H1 (cell line): ENCODE measurements at regions not wholly inside any gene's neighbourhood (a gene's known extent, or its start where the extent isn't known, plus 50 kb on each side); places are given as distances from the start of the nearest gene placed in this dataset.

Experiments used
- CTCF ChIA-PET: fragments of 300-600 bp; sonication (Branson Sonifier 250); formaldehyde crosslinking; loops from one replicate; lab custom pipeline; 2021; ENCODE audit not compliant: partially characterized antibody; lab: Charles Lee
- POLR2A ChIA-PET: fragments of 300-600 bp; sonication (Branson Sonifier 250); formaldehyde crosslinking; loops from one replicate; lab custom pipeline; 2021; ENCODE audit warnings: inconsistent platforms; ENCODE audit not compliant: partially characterized antibody; lab: Charles Lee
- DNase-seq, 2 experiments: peaks; one replicate each; pipeline versions ENCODE4 v3.0.0 to v3.0.0-alpha.2; 2010 to 2022; ENCODE audit warnings: low spot score in 2 of 2, low read depth in 1 of 2, mixed read lengths in 1 of 2
- FAIRE-seq: peaks from 2 replicates; lab custom pipeline; 2011; peaks lifted over from hg19 to GRCh38; lab: Jason Lieb, UNC
- H2AFZ ChIP-seq: 2 replicates; pipeline ENCODE4 v1.8.1; 2012; ENCODE audit warnings: low read length, inconsistent platforms
- H2AK5ac ChIP-seq: 2 replicates; pipeline ENCODE4 v1.6.1; 2013; ENCODE audit warnings: low read depth, low read length
- H2BK120ac ChIP-seq: replicated peaks from 2 replicates; pipeline ENCODE3; 2013; ENCODE audit warnings: low read depth, low read length, inconsistent platforms
- H2BK12ac ChIP-seq: 2 replicates; pipeline ENCODE4 v1.6.1; 2013; ENCODE audit warnings: low read depth, low read length
- H2BK15ac ChIP-seq: 2 replicates; pipeline ENCODE4 v1.6.1; 2013; ENCODE audit warnings: low read length
- H2BK20ac ChIP-seq: 2 replicates; pipeline ENCODE4 v1.6.1; 2013; ENCODE audit warnings: low read length
- H2BK5ac ChIP-seq: 2 replicates; pipeline ENCODE4 v1.6.1; 2013; ENCODE audit warnings: low read depth, low read length
- H3K14ac ChIP-seq: 2 replicates; pipeline ENCODE4 v1.6.1; 2013; ENCODE audit warnings: inconsistent platforms; ENCODE audit not compliant: insufficient read length
- H3K18ac ChIP-seq: 2 replicates; pipeline ENCODE4 v1.6.1; 2013; ENCODE audit warnings: low read length; ENCODE audit errors: extremely low read depth
- H3K23ac ChIP-seq: 2 replicates; pipeline ENCODE4 v1.6.1; 2013; ENCODE audit warnings: inconsistent platforms; ENCODE audit not compliant: insufficient read length
- H3K23me2 ChIP-seq: 2 replicates; pipeline ENCODE4 v1.6.1; 2013; ENCODE audit warnings: low read depth, low read length
- H3K27ac ChIP-seq: 2 replicates; pipeline ENCODE4 v1.6.1; 2011; ENCODE audit warnings: low read depth, low read length, inconsistent platforms
- H3K27me3 ChIP-seq, 4 experiments: replicated peaks in 1 of 4; 1 replicate in 1 of 4; 2 replicates in 3 of 4; pipeline versions ENCODE4 v1.6.1 to v1.8.1; 2011 to 2013; ENCODE audit warnings: low read length in 3 of 4, mild to moderate bottlenecking in 3 of 4, inconsistent platforms in 2 of 4, mixed read lengths in 2 of 4, moderate library complexity in 1 of 4; ENCODE audit not compliant: control insufficient read depth in 3 of 4, insufficient read depth in 3 of 4; ENCODE audit errors: extremely low read depth in 1 of 4
- H3K36me3 ChIP-seq, 4 experiments: 2 replicates each; pipeline versions ENCODE4 v1.6.1 to v1.8.1; 2011 to 2013; ENCODE audit warnings: mild to moderate bottlenecking in 4 of 4, low read length in 3 of 4, moderate library complexity in 2 of 4, control low read depth in 1 of 4, inconsistent platforms in 1 of 4; ENCODE audit not compliant: insufficient read depth in 4 of 4, control insufficient read depth in 2 of 4
- H3K4ac ChIP-seq: replicated peaks from 2 replicates; pipeline ENCODE3; 2013; ENCODE audit warnings: low read length, low read depth, mixed read lengths, inconsistent platforms; ENCODE audit not compliant: insufficient read length
- H3K4me1 ChIP-seq, 4 experiments: replicated peaks in 1 of 4; 1 replicate in 1 of 4; 2 replicates in 3 of 4; pipeline versions ENCODE4 v1.6.1 to v1.8.1; 2011 to 2013; ENCODE audit warnings: low read length in 3 of 4, inconsistent platforms in 2 of 4, mixed read lengths in 1 of 4; ENCODE audit not compliant: insufficient read depth in 4 of 4, control insufficient read depth in 3 of 4
- H3K4me2 ChIP-seq, 2 experiments: 2 replicates each; pipeline versions ENCODE4 v1.6.1 to v1.8.1; 2011 to 2013; ENCODE audit warnings: low read depth in 2 of 2, low read length in 2 of 2, control low read depth in 1 of 2, inconsistent platforms in 1 of 2, mild to moderate bottlenecking in 1 of 2; ENCODE audit not compliant: insufficient read depth in 1 of 2
- H3K4me3 ChIP-seq, 4 experiments: fragments of 200-600, 300-600 bp in 1 of 4; sonication (generic), shearing (Covaris generic), sonication (Bioruptor Twin) in 1 of 4; 2 replicates each; pipeline versions ENCODE4 v1.5.1 to v1.8.1; 2011 to 2016; ENCODE audit warnings: low read length in 4 of 4, low read depth in 3 of 4, control low read depth in 2 of 4, inconsistent platforms in 2 of 4, mild to moderate bottlenecking in 2 of 4, mixed read lengths in 1 of 4, moderate library complexity in 1 of 4; ENCODE audit not compliant: insufficient read depth in 2 of 4; ENCODE audit errors: extremely low read depth in 1 of 4
- H3K56ac ChIP-seq: replicated peaks from 2 replicates; pipeline ENCODE3; 2013; ENCODE audit warnings: low read depth, mild to moderate bottlenecking, mixed read lengths, low read length, inconsistent platforms; ENCODE audit not compliant: insufficient read length
- H3K79me1 ChIP-seq: 2 replicates; pipeline ENCODE4 v1.6.1; 2013; ENCODE audit warnings: low read depth, low read length, control low read depth
- H3K79me2 ChIP-seq, 2 experiments: 2 replicates each; pipeline versions ENCODE4 v1.6.1 to v1.8.1; 2012 to 2013; ENCODE audit warnings: low read length in 2 of 2, mild to moderate bottlenecking in 2 of 2, inconsistent platforms in 1 of 2; ENCODE audit not compliant: insufficient read depth in 2 of 2, control insufficient read depth in 1 of 2
- H3K9ac ChIP-seq, 4 experiments: replicated peaks in 1 of 4; 1 replicate in 1 of 4; 2 replicates in 3 of 4; pipeline versions ENCODE4 v1.6.1 to v1.8.1; 2011 to 2013; ENCODE audit warnings: low read depth in 3 of 4, low read length in 3 of 4, control low read depth in 2 of 4, mild to moderate bottlenecking in 2 of 4, moderate library complexity in 2 of 4, inconsistent platforms in 1 of 4; ENCODE audit errors: extremely low read depth in 1 of 4
- H3K9me3 ChIP-seq, 2 experiments: 2 replicates each; pipeline versions ENCODE4 v1.6.1 to v1.8.1; 2012 to 2013; ENCODE audit warnings: mild to moderate bottlenecking in 2 of 2, moderate library complexity in 2 of 2, control low read depth in 1 of 2, inconsistent platforms in 1 of 2, low read depth in 1 of 2, low read length in 1 of 2, mixed read lengths in 1 of 2; ENCODE audit not compliant: insufficient read depth in 2 of 2
- H4K20me1 ChIP-seq, 2 experiments: replicated peaks in 1 of 2; 2 replicates each; pipeline versions ENCODE3 to v1.8.1; 2011 to 2013; ENCODE audit warnings: inconsistent platforms in 2 of 2, low read length in 2 of 2, mild to moderate bottlenecking in 1 of 2; ENCODE audit not compliant: insufficient read depth in 2 of 2, control insufficient read depth in 1 of 2
- H4K5ac ChIP-seq: 2 replicates; pipeline ENCODE4 v1.6.1; 2013; ENCODE audit warnings: low read length, low read depth, mixed read lengths, inconsistent platforms; ENCODE audit not compliant: insufficient read length
- H4K8ac ChIP-seq: 2 replicates; pipeline ENCODE4 v1.8.0; 2013; ENCODE audit warnings: mild to moderate bottlenecking, moderate library complexity, low read length, inconsistent platforms; ENCODE audit not compliant: insufficient read depth; ENCODE audit errors: extremely low read depth
- H4K91ac ChIP-seq: replicated peaks from 2 replicates; pipeline ENCODE3; 2013; ENCODE audit warnings: low read length, mixed read lengths, inconsistent platforms; ENCODE audit not compliant: insufficient read length
- NRF1 ChIP-seq: IDR thresholded peaks from 2 replicates; pipeline ENCODE4 v1.6.1; 2011; ENCODE audit warnings: mild to moderate bottlenecking, low read depth, low read length, improper control_type of control experiment
- RNF2 ChIP-seq: fragments of 200-900, 300-1000 bp; sonication (generic); IDR thresholded peaks from 2 replicates; pipeline ENCODE4 v1.7.1; 2016; ENCODE audit warnings: borderline replicate concordance, low read depth, mild to moderate bottlenecking, antibody characterized with exemption, low read length; ENCODE audit not compliant: poor library complexity, severe bottlenecking; ENCODE audit errors: missing control alignments
- WGBS, 2 experiments: shearing (Covaris generic) in 1 of 2; methylation state at CpG; one replicate each; pipeline versions ENCODE4 v1.1.6 to v1.1.7; 2013 to 2015; ENCODE audit warnings: low lambda C conversion rate in 2 of 2, mixed read lengths in 2 of 2, inconsistent platforms in 1 of 2, low coverage in 1 of 2, missing lambda C conversion rate in 1 of 2; ENCODE audit not compliant: insufficient replicate concordance in 2 of 2, insufficient coverage in 1 of 2, insufficient read length in 1 of 2; ENCODE audit errors: extremely low coverage in 1 of 2, missing lambda C conversion rate in 1 of 2; 5-methylcytosine and 5-hydroxymethylcytosine counted together

GRCh38 chr11:119903389-119903788, 174.4 kb upstream of the NECTIN1 start:
- FAIRE-seq, result no peak
- POLR2A ChIA-PET, result interaction anchor here (0.9 kb wide), 1 partner anchor 15 kb away, joined by 3 read pairs; no protein-coding TSS in a partner anchor
- no peak for TF ChIP-seq NRF1
- no peak for TF ChIP-seq RNF2

More at GRCh38 chr11:119903389-119903788, 174.4 kb upstream of the NECTIN1 start:
- H2BK120ac ChIP-seq, result no peak overlapping the region
- no peak overlapping the region for H4K8ac ChIP-seq
- H3K27me3 ChIP-seq, result 0 out of 7 replicates have a peak, but pooled peaks cover 0 to 2% (median 0%) of the 10 kb centered on the region in 4 experiments
- H2BK20ac ChIP-seq, result no peak overlapping the region
- no peak overlapping the region for H3K14ac ChIP-seq
- H3K4ac ChIP-seq, result no peak overlapping the region
- no peak overlapping the region for H2AFZ ChIP-seq
- H3K27ac ChIP-seq, result no peak overlapping the region
- DNase-seq, result no peak
- H3K4me1 ChIP-seq, result peaks cover 0 to 13% (median 6%) of the 10 kb centered on the region in 4 experiments; a peak in 6 of 7 replicates
- no peak overlapping the region for H3K18ac ChIP-seq
- H4K20me1 ChIP-seq, result no peaks in the 10 kb centered on the region
- 81% methylated on average over 5 of the region's 5 CpGs; no CpG with 5 or more reads in 1 of the 2 experiments for WGBS, 2 experiments
- no peak overlapping the region for H4K5ac ChIP-seq
- no peak overlapping the region for H2BK15ac ChIP-seq
- no peak overlapping the region for H2BK12ac ChIP-seq
- H3K36me3 ChIP-seq, result no peaks in the 10 kb centered on the region
- CTCF ChIA-PET, result interaction anchor here (1.0 to 1.6 kb wide), 3 partner anchors 14 to 205 kb away, joined by 3 to 5 read pairs (median 4); no protein-coding TSS in a partner anchor
- no peak overlapping the region for H3K4me2 ChIP-seq
- H2BK5ac ChIP-seq, result no peak overlapping the region
- H3K79me1 ChIP-seq, result no peaks in the 10 kb centered on the region
- H3K9me3 ChIP-seq, result no peaks in the 10 kb centered on the region
- H3K56ac ChIP-seq, result no peak overlapping the region
- H3K9ac ChIP-seq, result no peak overlapping the region
- H4K91ac ChIP-seq, result no peak overlapping the region
- no peaks in the 10 kb centered on the region for H3K79me2 ChIP-seq
- H3K4me3 ChIP-seq, result no peak overlapping the region
- no peaks in the 10 kb centered on the region for H3K23me2 ChIP-seq
- H3K23ac ChIP-seq, result no peak overlapping the region
- H2AK5ac ChIP-seq, result no peak overlapping the region
